BLaER1 (cell line): ENCODE measurements at regions not wholly inside any gene's neighbourhood (a gene's known extent, or its start where the extent isn't known, plus 50 kb on each side); places are given as distances from the start of the nearest gene placed in this dataset.

ENCODE experiments used
- H3K27ac ChIP-seq: shearing (Covaris generic); formaldehyde crosslinking; 2 replicates; pipeline ENCODE4 v1.8.1; 2022
- H3K27me3 ChIP-seq: shearing (Covaris generic); formaldehyde crosslinking; 2 replicates; pipeline ENCODE4 v1.8.1; 2022
- H3K36me3 ChIP-seq: shearing (Covaris generic); formaldehyde crosslinking; 2 replicates; pipeline ENCODE4 v1.8.1; 2022
- H3K4me1 ChIP-seq: shearing (Covaris generic); formaldehyde crosslinking; 2 replicates; pipeline ENCODE4 v1.8.1; 2022
- H3K4me2 ChIP-seq: shearing (Covaris generic); formaldehyde crosslinking; 2 replicates; pipeline ENCODE4 v1.8.1; 2022
- H3K4me3 ChIP-seq: shearing (Covaris generic); formaldehyde crosslinking; 2 replicates; pipeline ENCODE4 v1.8.1; 2022
- H3K9ac ChIP-seq: shearing (Covaris generic); formaldehyde crosslinking; 2 replicates; pipeline ENCODE4 v1.8.1; 2022
- H3K9me3 ChIP-seq: shearing (Covaris generic); formaldehyde crosslinking; 2 replicates; pipeline ENCODE4 v1.8.1; 2022
- H4K20me1 ChIP-seq: shearing (Covaris generic); formaldehyde crosslinking; 2 replicates; pipeline ENCODE4 v1.8.1; 2022
- Cebpa-rat ChIP-seq: shearing (Covaris generic); IDR thresholded peaks from 2 replicates; pipeline ENCODE4 v1.8.1; 2022

DNA sequence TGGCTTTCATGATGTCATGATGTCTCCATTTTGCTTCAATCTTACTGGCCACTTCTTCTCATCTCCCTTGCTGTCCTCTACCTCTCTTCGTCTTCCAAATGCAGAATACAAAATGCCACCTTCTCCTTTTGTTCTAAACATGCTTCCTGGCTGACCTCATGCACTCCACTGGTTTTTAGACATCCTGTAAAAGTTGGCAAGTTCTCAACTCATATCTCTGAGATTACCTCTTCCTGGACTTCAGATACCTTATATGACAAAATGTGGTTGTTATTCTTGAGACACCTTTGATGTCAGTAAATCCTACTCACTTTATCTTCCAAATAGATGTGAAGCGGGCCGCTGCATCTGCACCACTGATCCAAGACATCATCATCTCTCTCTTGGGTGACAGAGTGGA, 212.7 kb upstream of the FOXA2 start:
- no peaks in the 10 kb centered on the region for H3K9me3 ChIP-seq
- H3K4me3 ChIP-seq, result no peak overlapping the region
- H3K9ac ChIP-seq, result no peak overlapping the region
- H3K4me2 ChIP-seq, result no peak overlapping the region
- H3K36me3 ChIP-seq, result no peaks in the 10 kb centered on the region
- H4K20me1 ChIP-seq, result no peaks in the 10 kb centered on the region
- no peak for TF ChIP-seq Cebpa-rat
- H3K27ac ChIP-seq, result no peak overlapping the region
- H3K27me3 ChIP-seq, result no peaks in the 10 kb centered on the region
- H3K4me1 ChIP-seq, result peaks cover 25% of the 10 kb centered on the region

DNA sequence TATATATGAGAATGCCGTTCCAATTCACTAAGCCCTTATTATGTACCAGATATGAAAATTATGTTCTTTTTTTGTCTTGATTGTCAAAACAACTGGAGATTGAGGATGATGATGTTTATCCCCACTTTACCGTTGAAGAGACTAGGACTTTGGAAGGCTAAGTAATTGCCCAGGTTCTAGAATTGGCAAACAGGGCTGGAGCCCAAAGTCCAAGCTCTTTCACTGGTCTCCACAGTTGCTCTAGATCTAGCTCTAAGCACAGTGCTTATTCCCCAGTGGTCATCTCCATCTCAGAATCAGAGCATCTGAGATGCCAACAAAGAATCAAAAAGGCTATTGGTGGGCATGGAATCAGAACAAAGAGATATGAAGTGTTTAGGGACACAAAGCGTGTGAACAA, 215.3 kb upstream of the FOXA2 start:
- no peak overlapping the region for H3K4me2 ChIP-seq

GRCh38 chr20:22800129-22800528, 215.8 kb upstream of the FOXA2 start:
- no peak for TF ChIP-seq Cebpa-rat
- Histone ChIP-seq H3K27ac (no peak overlapping the region), H3K9me3 (no peaks in the 10 kb centered on the region), H3K4me1 (peaks cover 25% of the 10 kb centered on the region), H4K20me1 (no peaks in the 10 kb centered on the region), H3K4me3 (no peak overlapping the region), H3K9ac (no peak overlapping the region), H3K36me3 (no peaks in the 10 kb centered on the region), H3K4me2 (peak overlapping the region; percentile 13; the same call in 1 of the 2 replicates), H3K27me3 (no peaks in the 10 kb centered on the region)

More for the DNA sequence above, 215.3 kb upstream of the FOXA2 start:
- H3K9me3 ChIP-seq, result no peaks in the 10 kb centered on the region
- peaks cover 25% of the 10 kb centered on the region for H3K4me1 ChIP-seq
- H3K36me3 ChIP-seq, result no peaks in the 10 kb centered on the region
- no peaks in the 10 kb centered on the region for H3K27me3 ChIP-seq
- no peak overlapping the region for H3K9ac ChIP-seq
- no peak for TF ChIP-seq Cebpa-rat
- H3K27ac ChIP-seq, result no peak overlapping the region
- no peak overlapping the region for H3K4me3 ChIP-seq
- H4K20me1 ChIP-seq, result no peaks in the 10 kb centered on the region

- no peak overlapping the region for H3K4me3 ChIP-seq
- peaks cover 25% of the 10 kb centered on the region for H3K4me1 ChIP-seq
- no peak overlapping the region for H3K9ac ChIP-seq
- no peaks in the 10 kb centered on the region for H3K36me3 ChIP-seq
- H3K27ac ChIP-seq, result no peak overlapping the region
- H3K27me3 ChIP-seq, result no peaks in the 10 kb centered on the region
- TF ChIP-seq Cebpa-rat, result no peak
- no peaks in the 10 kb centered on the region for H4K20me1 ChIP-seq
- H3K4me2 ChIP-seq, result no peak overlapping the region
- H3K9me3 ChIP-seq, result no peaks in the 10 kb centered on the region
Observed at GRCh38 chr20:22801528-22801927, 217.2 kb upstream of the FOXA2 start.

GRCh38 chr20:22802296-22802695, 217.9 kb upstream of the FOXA2 start:
- TF ChIP-seq Cebpa-rat, result no peak
- no peak overlapping the region for H3K9ac ChIP-seq
- H3K4me2 ChIP-seq, result no peak overlapping the region
- no peak overlapping the region for H3K4me3 ChIP-seq
- peaks cover 25% of the 10 kb centered on the region for H3K4me1 ChIP-seq
- no peak overlapping the region for H3K27ac ChIP-seq
- H3K9me3 ChIP-seq, result no peaks in the 10 kb centered on the region
- H3K36me3 ChIP-seq, result no peaks in the 10 kb centered on the region
- H4K20me1 ChIP-seq, result no peaks in the 10 kb centered on the region
- no peaks in the 10 kb centered on the region for H3K27me3 ChIP-seq

GRCh38 chr20:22805219-22805618, 220.8 kb upstream of the FOXA2 start:
- Histone ChIP-seq H3K4me2 (no peak overlapping the region), H3K27me3 (no peaks in the 10 kb centered on the region), H4K20me1 (no peaks in the 10 kb centered on the region), H3K9me3 (no peaks in the 10 kb centered on the region), H3K36me3 (no peaks in the 10 kb centered on the region), H3K27ac (no peak overlapping the region), H3K4me3 (no peak overlapping the region), H3K9ac (no peak overlapping the region), H3K4me1 (peaks cover 7% of the 10 kb centered on the region)
- no peak for TF ChIP-seq Cebpa-rat

DNA sequence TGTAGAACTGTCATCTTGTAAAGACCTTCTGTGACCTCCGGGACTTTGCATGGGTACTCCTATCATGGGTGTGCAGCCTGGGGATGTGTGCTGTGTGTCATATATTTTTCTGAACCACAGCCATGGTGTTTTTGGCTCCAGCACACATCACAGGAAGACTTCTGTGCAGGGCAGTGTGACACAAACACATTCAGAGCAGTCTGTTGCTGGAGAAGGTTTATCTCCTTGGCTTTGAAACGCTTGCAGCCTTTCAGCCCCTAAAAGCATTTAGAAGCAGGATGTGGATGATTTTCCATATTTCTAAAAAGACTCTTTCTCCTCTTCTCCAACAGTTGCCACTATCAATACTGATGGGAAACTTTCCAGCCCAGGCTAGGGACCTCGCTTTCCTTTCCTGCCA, 221.6 kb upstream of the FOXA2 start:
- H3K27ac ChIP-seq, result no peak overlapping the region

DNA sequence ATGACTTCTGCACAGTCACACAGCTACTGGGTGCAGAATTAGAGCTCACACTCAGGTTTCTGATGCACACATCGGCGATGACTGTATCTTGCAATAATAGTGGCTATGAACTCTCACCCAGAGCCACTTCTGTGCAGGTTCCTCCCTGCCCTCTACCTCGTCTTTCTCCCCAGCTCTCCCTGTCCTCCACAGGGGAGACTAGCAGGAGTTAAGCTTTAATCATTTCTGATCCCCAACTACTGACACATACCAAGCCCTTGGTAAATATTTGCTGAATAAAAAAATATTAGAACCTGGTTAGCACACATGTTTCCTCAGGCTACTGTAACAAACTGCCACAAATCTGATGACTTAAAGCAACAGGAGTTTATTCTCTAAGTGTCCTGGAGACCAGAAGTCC, 222.7 kb upstream of the FOXA2 start:
- H3K4me2 ChIP-seq, result no peak overlapping the region
- H3K9ac ChIP-seq, result no peak overlapping the region
- no peak for TF ChIP-seq Cebpa-rat
- no peaks in the 10 kb centered on the region for H3K4me1 ChIP-seq
- no peak overlapping the region for H3K4me3 ChIP-seq
- H4K20me1 ChIP-seq, result no peaks in the 10 kb centered on the region
- H3K9me3 ChIP-seq, result no peaks in the 10 kb centered on the region
- H3K36me3 ChIP-seq, result no peaks in the 10 kb centered on the region
- H3K27me3 ChIP-seq, result no peaks in the 10 kb centered on the region
- no peak overlapping the region for H3K27ac ChIP-seq

More for the DNA sequence above, 221.6 kb upstream of the FOXA2 start:
- Histone ChIP-seq H3K9ac (no peak overlapping the region), H4K20me1 (no peaks in the 10 kb centered on the region), H3K4me3 (no peak overlapping the region), H3K27me3 (no peaks in the 10 kb centered on the region), H3K9me3 (no peaks in the 10 kb centered on the region), H3K4me1 (no peaks in the 10 kb centered on the region), H3K36me3 (no peaks in the 10 kb centered on the region), H3K4me2 (no peak overlapping the region)
- TF ChIP-seq Cebpa-rat, result no peak

GRCh38 chr20:22807646-22808244, 223.4 kb upstream of the FOXA2 start:
- H3K4me1 ChIP-seq, result no peaks in the 10 kb centered on the region
- no peak overlapping the region for H3K27ac ChIP-seq
- H3K9me3 ChIP-seq, result no peaks in the 10 kb centered on the region
- H3K4me3 ChIP-seq, result no peak overlapping the region
- H3K4me2 ChIP-seq, result no peak overlapping the region
- no peak for TF ChIP-seq Cebpa-rat
- H3K36me3 ChIP-seq, result no peaks in the 10 kb centered on the region
- H3K27me3 ChIP-seq, result no peaks in the 10 kb centered on the region
- no peak overlapping the region for H3K9ac ChIP-seq
- H4K20me1 ChIP-seq, result no peaks in the 10 kb centered on the region

DNA sequence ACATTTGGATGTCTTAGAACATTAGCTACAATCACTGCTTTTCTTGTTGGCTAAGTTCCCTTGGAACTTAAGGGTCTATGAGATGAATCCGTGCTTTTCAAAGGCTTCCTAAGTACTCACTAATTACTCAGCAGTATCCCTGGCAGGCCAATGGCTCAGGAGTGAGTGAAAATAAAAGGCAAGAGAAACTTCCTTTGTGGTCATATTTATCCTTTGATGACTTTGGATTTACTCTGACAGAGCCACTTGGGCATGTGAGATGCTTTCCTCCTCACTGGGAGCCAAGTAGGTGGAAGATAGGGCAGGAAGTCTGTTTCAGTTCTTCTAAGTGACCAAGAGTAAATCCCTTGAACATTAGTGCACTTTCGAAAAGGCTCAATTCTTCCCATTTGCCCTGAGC, 224.3 kb upstream of the FOXA2 start:
- Histone ChIP-seq H3K4me1 (no peaks in the 10 kb centered on the region), H4K20me1 (no peaks in the 10 kb centered on the region), H3K27ac (no peak overlapping the region), H3K9me3 (no peaks in the 10 kb centered on the region), H3K9ac (no peak overlapping the region), H3K27me3 (no peaks in the 10 kb centered on the region), H3K4me3 (no peak overlapping the region), H3K4me2 (no peak overlapping the region), H3K36me3 (no peaks in the 10 kb centered on the region)
- TF ChIP-seq Cebpa-rat, result no peak

- H3K4me1 ChIP-seq, result no peaks in the 10 kb centered on the region
- H3K27me3 ChIP-seq, result no peaks in the 10 kb centered on the region
- no peak overlapping the region for H3K4me3 ChIP-seq
- H3K9ac ChIP-seq, result no peak overlapping the region
- no peaks in the 10 kb centered on the region for H3K9me3 ChIP-seq
- no peak overlapping the region for H3K27ac ChIP-seq
- no peaks in the 10 kb centered on the region for H4K20me1 ChIP-seq
- no peak for TF ChIP-seq Cebpa-rat
- no peaks in the 10 kb centered on the region for H3K36me3 ChIP-seq
- no peak overlapping the region for H3K4me2 ChIP-seq
Observed at GRCh38 chr20:22810030-22810429, 225.1 kb upstream of the SSTR4 start.
